ENCODE measurements at regions not wholly inside any gene's neighbourhood (a gene's known extent, or its start where the extent isn't known, plus 50 kb on each side); places are given as distances from the start of the nearest gene placed in this dataset.

- no peaks in the 10 kb centered on the region for H3K36me3 ChIP-seq (replicated peaks in 1 of 2; ENCODE audit: control insufficient read depth in 1 of 2, insufficient read depth in 2 of 2, low read length in 2 of 2)
- H4K20me1 ChIP-seq (ENCODE audit: insufficient read depth, low read length) = no peaks in the 10 kb centered on the region
- POLR2A ChIA-PET = no interaction called here
- no peak overlapping the region for H3K4me2 ChIP-seq (ENCODE audit: low read depth, low read length)
- H3K4me1 ChIP-seq (ENCODE audit: insufficient read depth, low read length) = no peaks in the 10 kb centered on the region
- WGBS (ENCODE audit: low lambda C conversion rate) = 0% methylated on average over 7 of the region's 7 CpGs
- H3K4me3 ChIP-seq (replicated peaks in 1 of 3; ENCODE audit: insufficient read depth in 1 of 3, low read depth in 2 of 3, low read length in 3 of 3) = no peak overlapping the region
- CTCF ChIA-PET (ENCODE audit: low intra/inter-chr PET ratio, low total read pairs) = no interaction called here
- no TSS peak for BruUV-seq (replicated peaks)
- no peak for FAIRE-seq
- no peak overlapping the region for H3K9ac ChIP-seq (ENCODE audit: insufficient read depth, low read depth, low read length)
- in situ Hi-C loops (cut with HindIII; ENCODE audit: extremely low pct_ligation_motif_present, low pct_unique_long_range_greater_than_20kb) = no loop called here
- H3K27ac ChIP-seq (ENCODE audit: extremely low read length, insufficient read depth, low read length) = no peak overlapping the region
- ATAC-seq = no peak
- H3K27me3 ChIP-seq (ENCODE audit: control insufficient read depth in 1 of 2, insufficient read depth in 2 of 2, low read length in 2 of 2) = 0 out of 5 replicates have a peak, but pooled peaks cover 0 to 3% of the 10 kb centered on the region in 2 experiments
- H3K79me2 ChIP-seq (ENCODE audit: insufficient read depth, low read length) = no peaks in the 10 kb centered on the region
- TF ChIP-seq KIAA2018 (CRISPR knock-in tag; IDR thresholded peaks at IDR 0.05; ENCODE audit: borderline replicate concordance) = no peak
- no peak for TF ChIP-seq ZNF343 (CRISPR knock-in tag; IDR thresholded peaks at IDR 0.05)
- TF ChIP-seq RAD21 (CRISPR knock-in tag; IDR thresholded peaks at IDR 0.05) = no peak
- no peak for TF ChIP-seq CSRNP1 (CRISPR knock-in tag; IDR thresholded peaks at IDR 0.05)
- no peak for TF ChIP-seq XBP1 (CRISPR knock-in tag; IDR thresholded peaks at IDR 0.05)
- no peak for TF ChIP-seq ZMYM2 (CRISPR knock-in tag; IDR thresholded peaks at IDR 0.05)
- no peak for TF ChIP-seq RARA (CRISPR knock-in tag; IDR thresholded peaks at IDR 0.05)
- no peak for TF ChIP-seq ARHGAP35 (CRISPR knock-in tag; IDR thresholded peaks at IDR 0.05; ENCODE audit: borderline replicate concordance)
- TF ChIP-seq TRIM22 (IDR thresholded peaks at IDR 0.05) = no peak
- H3K9me3 ChIP-seq (ENCODE audit: low read length) = no peaks in the 10 kb centered on the region
- no peak for DNase-seq (ENCODE audit: low spot score)
- no peak overlapping the region for H2AFZ ChIP-seq (ENCODE audit: low read length)
- intact Hi-C loops (cut with micrococcal nuclease; ENCODE audit: unreplicated experiment) = no loop called here
Observed at GRCh38 chr18:77960791-77961410, 711.3 kb downstream of the GALR1 start.

Data from HepG2 (cell line).